ENCODE measurements at regions not wholly inside any gene's neighbourhood (a gene's known extent, or its start where the extent isn't known, plus 50 kb on each side); places are given as distances from the start of the nearest gene placed in this dataset.

- TF ChIP-seq CTCF (IDR thresholded peaks at IDR 0.05) = no peak
- no peak for TF ChIP-seq POLR2A (IDR thresholded peaks at IDR 0.05)
Observed at GRCh38 chr3:150345021-150345538, 63.0 kb upstream of the TSC22D2 start.
